ENCODE measurements at regions not wholly inside any gene's neighbourhood (a gene's known extent, or its start where the extent isn't known, plus 50 kb on each side); places are given as distances from the start of the nearest gene placed in this dataset.

GRCh38 chr15:39482459-39482858 is 98.4 kb upstream of the THBS1 start:
- no peak overlapping the region for H2AFZ ChIP-seq (ENCODE audit: low read depth, low read length)
- H3K36me3 ChIP-seq (replicated peaks; ENCODE audit: low read depth, low read length): no peaks in the 10 kb centered on the region
- H3K27ac ChIP-seq (ENCODE audit: low read length): no peak overlapping the region
- no peak overlapping the region for H3K4me3 ChIP-seq (ENCODE audit: low read length)
- TF ChIP-seq EZH2phosphoT487 (IDR thresholded peaks at IDR 0.05; ENCODE audit: low read depth) (no peak), CTCF (IDR thresholded peaks at IDR 0.05; ENCODE audit: low read depth, low read length) (no peak)
- H3K4me2 ChIP-seq (ENCODE audit: low read length): no peak overlapping the region
- no peak overlapping the region for H3K9ac ChIP-seq (ENCODE audit: low read length)
- H3K4me1 ChIP-seq (ENCODE audit: low read length): no peaks in the 10 kb centered on the region; the same call in 1 of the 2 replicates
- no peaks in the 10 kb centered on the region for H4K20me1 ChIP-seq (ENCODE audit: insufficient read depth, low read length)
- H3K27me3 ChIP-seq (ENCODE audit: low read depth, low read length): no peaks in the 10 kb centered on the region
- no peaks in the 10 kb centered on the region for H3K9me3 ChIP-seq (ENCODE audit: insufficient read depth, low read length)
- H3K79me2 ChIP-seq (ENCODE audit: low read length): no peaks in the 10 kb centered on the region

GRCh38 chr15:39486621-39487457 is 94.0 kb upstream of the THBS1 start:
- Histone ChIP-seq H3K4me2 (ENCODE audit: low read length) (no peak overlapping the region), H3K27ac (ENCODE audit: low read length) (no peak overlapping the region), H3K4me1 (ENCODE audit: low read length) (no peaks in the 10 kb centered on the region), H3K27me3 (ENCODE audit: low read depth, low read length) (no peaks in the 10 kb centered on the region), H3K36me3 (replicated peaks; ENCODE audit: low read depth, low read length) (no peaks in the 10 kb centered on the region), H3K9ac (ENCODE audit: low read length) (no peak overlapping the region), H2AFZ (ENCODE audit: low read depth, low read length) (no peak overlapping the region), H4K20me1 (ENCODE audit: insufficient read depth, low read length) (no peaks in the 10 kb centered on the region), H3K4me3 (ENCODE audit: low read length) (no peak overlapping the region), H3K9me3 (ENCODE audit: insufficient read depth, low read length) (no peaks in the 10 kb centered on the region), H3K79me2 (ENCODE audit: low read length) (no peaks in the 10 kb centered on the region)
- TF ChIP-seq EZH2phosphoT487 (IDR thresholded peaks at IDR 0.05; ENCODE audit: low read depth): no peak
- TF ChIP-seq CTCF (IDR thresholded peaks at IDR 0.05; ENCODE audit: low read depth, low read length): no peak

- Histone ChIP-seq H3K4me3 (ENCODE audit: low read length) (no peak overlapping the region), H3K4me1 (ENCODE audit: low read length) (no peaks in the 10 kb centered on the region)
- no peak for TF ChIP-seq EZH2phosphoT487 (IDR thresholded peaks at IDR 0.05; ENCODE audit: low read depth)
- no peak for TF ChIP-seq CTCF (IDR thresholded peaks at IDR 0.05; ENCODE audit: low read depth, low read length)
Measured at GRCh38 chr15:39487458-39487735, 93.5 kb upstream of the THBS1 start.

GRCh38 chr15:39488516-39488915 is 92.4 kb upstream of the THBS1 start:
- no peak overlapping the region for H3K9ac ChIP-seq (ENCODE audit: low read length)
- H3K79me2 ChIP-seq (ENCODE audit: low read length): no peaks in the 10 kb centered on the region
- no peak overlapping the region for H3K4me3 ChIP-seq (ENCODE audit: low read length)
- no peaks in the 10 kb centered on the region for H4K20me1 ChIP-seq (ENCODE audit: insufficient read depth, low read length)
- no peaks in the 10 kb centered on the region for H3K27me3 ChIP-seq (ENCODE audit: low read depth, low read length)
- no peaks in the 10 kb centered on the region for H3K9me3 ChIP-seq (ENCODE audit: insufficient read depth, low read length)
- TF ChIP-seq CTCF (IDR thresholded peaks at IDR 0.05; ENCODE audit: low read depth, low read length): no peak
- no peak overlapping the region for H3K27ac ChIP-seq (ENCODE audit: low read length)
- H2AFZ ChIP-seq (ENCODE audit: low read depth, low read length): no peak overlapping the region
- no peak overlapping the region for H3K4me2 ChIP-seq (ENCODE audit: low read length)
- H3K36me3 ChIP-seq (replicated peaks; ENCODE audit: low read depth, low read length): no peaks in the 10 kb centered on the region
- 0 out of 2 replicates have a peak, but pooled peaks cover 5% of the 10 kb centered on the region for H3K4me1 ChIP-seq (ENCODE audit: low read length)

More at GRCh38 chr15:39487458-39487735, 93.5 kb upstream of the THBS1 start:
- Histone ChIP-seq H4K20me1 (ENCODE audit: insufficient read depth, low read length) (no peaks in the 10 kb centered on the region), H3K27me3 (ENCODE audit: low read depth, low read length) (no peaks in the 10 kb centered on the region), H3K79me2 (ENCODE audit: low read length) (no peaks in the 10 kb centered on the region), H3K9ac (ENCODE audit: low read length) (no peak overlapping the region), H3K9me3 (ENCODE audit: insufficient read depth, low read length) (no peaks in the 10 kb centered on the region), H3K27ac (ENCODE audit: low read length) (no peak overlapping the region), H3K4me2 (ENCODE audit: low read length) (no peak overlapping the region), H3K36me3 (replicated peaks; ENCODE audit: low read depth, low read length) (no peaks in the 10 kb centered on the region), H2AFZ (ENCODE audit: low read depth, low read length) (no peak overlapping the region)

Measured in OCI-LY3 (cell line).